ENCODE measurements at regions not wholly inside any gene's neighbourhood (a gene's known extent, or its start where the extent isn't known, plus 50 kb on each side); places are given as distances from the start of the nearest gene placed in this dataset.
"Not testable (repeated sequence)": the region's sequence is repeated elsewhere in the genome, so short reads cannot be mapped to it uniquely, and the experiment has no call there.

- DNase-seq (ENCODE audit: low read depth in 3 of 3), result no peak
Measured at GRCh38 chr2:57313678-57314077, 732.9 kb upstream of the VRK2 start.

- DNase-seq (ENCODE audit: low read depth in 3 of 3), result no peak
Measured at GRCh38 chr2:57314682-57315081, 731.9 kb upstream of the VRK2 start.

- DNase-seq (ENCODE audit: low read depth in 3 of 3), result no peak
Measured at GRCh38 chr2:57330447-57330846, 716.2 kb upstream of the VRK2 start.

- DNase-seq (ENCODE audit: low read depth in 3 of 3), result no peak
Measured at GRCh38 chr2:57333221-57333620, 713.4 kb upstream of the VRK2 start.

GRCh38 chr2:57343391-57344006 is 703.1 kb upstream of the VRK2 start:
- DNase-seq (ENCODE audit: low read depth in 3 of 3), result no peak

- DNase-seq (ENCODE audit: low read depth in 3 of 3), result no peak
Measured at GRCh38 chr2:57368190-57368589, 678.4 kb upstream of the VRK2 start.

GRCh38 chr2:57370882-57371585 is 675.6 kb upstream of the VRK2 start:
- DNase-seq (ENCODE audit: low read depth in 3 of 3), result no peak

- DNase-seq (ENCODE audit: low read depth in 3 of 3), result no peak
Measured at GRCh38 chr2:57372237-57372984, 674.2 kb upstream of the VRK2 start.

- no peak for DNase-seq (ENCODE audit: low read depth in 3 of 3)
Measured at GRCh38 chr2:57373530-57373929, 673.1 kb upstream of the VRK2 start.

GRCh38 chr2:57376985-57377384 is 669.6 kb upstream of the VRK2 start:
- no peak for DNase-seq (ENCODE audit: low read depth in 3 of 3)

GRCh38 chr2:57386305-57386704 is 660.3 kb upstream of the VRK2 start:
- no peak for DNase-seq (ENCODE audit: low read depth in 3 of 3)

- no peak for DNase-seq (ENCODE audit: low read depth in 3 of 3)
Measured at GRCh38 chr2:57396355-57397098, 650.1 kb upstream of the VRK2 start.

- DNase-seq (ENCODE audit: low read depth in 3 of 3), result no peak
Measured at GRCh38 chr2:57397550-57398360, 648.9 kb upstream of the VRK2 start.

GRCh38 chr2:57399057-57399456 is 647.5 kb upstream of the VRK2 start:
- no peak for DNase-seq (ENCODE audit: low read depth in 3 of 3)

- no peak for DNase-seq (ENCODE audit: low read depth in 3 of 3)
Measured at GRCh38 chr2:57402096-57402495, 644.5 kb upstream of the VRK2 start.

GRCh38 chr2:57402755-57403154 is 643.9 kb upstream of the VRK2 start:
- DNase-seq (ENCODE audit: low read depth in 3 of 3), result no peak

GRCh38 chr2:57407772-57408201 is 638.8 kb upstream of the VRK2 start:
- DNase-seq (ENCODE audit: low read depth in 3 of 3), result no peak

GRCh38 chr2:57408587-57408986 is 638.0 kb upstream of the VRK2 start:
- no peak for DNase-seq (ENCODE audit: low read depth in 3 of 3)

- no peak for DNase-seq (ENCODE audit: low read depth in 3 of 3)
Measured at GRCh38 chr2:57417007-57417406, 629.6 kb upstream of the VRK2 start.

GRCh38 chr2:57418859-57419346 is 627.7 kb upstream of the VRK2 start:
- DNase-seq (ENCODE audit: low read depth in 3 of 3), result not testable (repeated sequence)

GRCh38 chr2:57429831-57430230 is 616.8 kb upstream of the VRK2 start:
- DNase-seq (ENCODE audit: low read depth in 3 of 3), result no peak

Data from stimulated activated CD4-positive, alpha-beta T cell treated with anti-CD3 and anti-CD28 coated beads, TNF-alpha, amount 100 ng/mL, for 4 hours (primary cell).